Heart left ventricle (tissue), 13 donors: ENCODE measurements at regions not wholly inside any gene's neighbourhood (a gene's known extent, or its start where the extent isn't known, plus 50 kb on each side); places are given as distances from the start of the nearest gene placed in this dataset.

Source experiments
- POLR2A ChIP-seq, 2 donors: fragments of 450-650 bp; IDR thresholded peaks; one replicate each; pipeline ENCODE4 v1.6.1; 2017; ENCODE audit warnings: antibody characterized with exemption in 2 of 2, mild to moderate bottlenecking in 2 of 2, moderate library complexity in 2 of 2
- TF ChIP-seq, protein P1 (sequence below), 12 donors: fragments of 200-600 bp; sonication (generic) in 4 of 12; IDR thresholded peaks; one replicate each; pipeline versions ENCODE4 v1.5.0 to v1.8.0; 2018 to 2022; ENCODE audit warnings: antibody characterized with exemption in 12 of 12, mild to moderate bottlenecking in 5 of 12
- donor health status: ischemic (EF 13 %, LVEDD 7.1; RV severe dilation, severe dysfunction).
- donor health status: DM: no; HTN: yes; CAD: no.
- donor health status: DM: no; HTN: no; CAD: no.
- donor health status: ischemic (EF 25% LVEDD 6.9; RV normal size, moderate dysfunction).
- donor health status: ischemic (EF 25% LVEDD 5.7; RV mildly dilated, moderate dysfunction).
- donor health status: ischemic (EF 35%, LVEDD 5.7; RV mildly dilated, moderate dysfunction).
- donor health status: nonischemic (EF 11% LVEDD 7.7; RV severe dilation, severe dysfunction).
- donor health status: DM: yes; HTN: yes; CAD: no.
- donor health status: PGD.
- donor health status: ischemic (EF 29% LVEDD 5.4; RV normal size, mild dysfunction).
- donor health status: nonischemic (EF 23%, LVEDD 6.1; RV moderate dilation, normal function).

DNA sequence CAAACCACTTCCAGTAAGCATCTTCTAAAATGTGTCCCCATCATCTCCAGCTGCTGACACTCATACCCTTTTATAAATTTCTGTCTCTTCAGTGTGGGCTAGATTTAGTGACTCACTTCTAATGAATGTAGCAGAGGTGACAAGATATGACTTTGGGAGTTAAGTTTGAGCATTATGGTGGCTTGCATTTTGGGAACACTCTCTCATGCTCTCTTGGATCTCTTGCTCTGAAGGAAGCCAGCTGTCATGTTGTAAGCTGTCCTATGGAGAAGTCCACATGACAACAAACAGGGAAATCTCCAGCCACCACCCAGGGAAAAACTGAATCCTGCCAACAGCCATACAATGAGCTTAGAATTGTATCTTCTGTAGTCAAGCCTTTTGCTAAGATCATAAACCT, 691.3 kb upstream of the PCDH7 start:
- TF ChIP-seq, protein P1, sequence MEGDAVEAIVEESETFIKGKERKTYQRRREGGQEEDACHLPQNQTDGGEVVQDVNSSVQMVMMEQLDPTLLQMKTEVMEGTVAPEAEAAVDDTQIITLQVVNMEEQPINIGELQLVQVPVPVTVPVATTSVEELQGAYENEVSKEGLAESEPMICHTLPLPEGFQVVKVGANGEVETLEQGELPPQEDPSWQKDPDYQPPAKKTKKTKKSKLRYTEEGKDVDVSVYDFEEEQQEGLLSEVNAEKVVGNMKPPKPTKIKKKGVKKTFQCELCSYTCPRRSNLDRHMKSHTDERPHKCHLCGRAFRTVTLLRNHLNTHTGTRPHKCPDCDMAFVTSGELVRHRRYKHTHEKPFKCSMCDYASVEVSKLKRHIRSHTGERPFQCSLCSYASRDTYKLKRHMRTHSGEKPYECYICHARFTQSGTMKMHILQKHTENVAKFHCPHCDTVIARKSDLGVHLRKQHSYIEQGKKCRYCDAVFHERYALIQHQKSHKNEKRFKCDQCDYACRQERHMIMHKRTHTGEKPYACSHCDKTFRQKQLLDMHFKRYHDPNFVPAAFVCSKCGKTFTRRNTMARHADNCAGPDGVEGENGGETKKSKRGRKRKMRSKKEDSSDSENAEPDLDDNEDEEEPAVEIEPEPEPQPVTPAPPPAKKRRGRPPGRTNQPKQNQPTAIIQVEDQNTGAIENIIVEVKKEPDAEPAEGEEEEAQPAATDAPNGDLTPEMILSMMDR (IDR thresholded peaks at IDR 0.05): no peak
- TF ChIP-seq POLR2A (IDR thresholded peaks at IDR 0.05): no peak
